ENCODE measurements at regions not wholly inside any gene's neighbourhood (a gene's known extent, or its start where the extent isn't known, plus 50 kb on each side); places are given as distances from the start of the nearest gene placed in this dataset.
"Not testable (repeated sequence)": the region's sequence is repeated elsewhere in the genome, so short reads cannot be mapped to it uniquely, and the experiment has no call there.

- no peak for DNase-seq
Observed at GRCh38 chr11:33455867-33456463, 198.8 kb downstream of the HIPK3 start.

DNA sequence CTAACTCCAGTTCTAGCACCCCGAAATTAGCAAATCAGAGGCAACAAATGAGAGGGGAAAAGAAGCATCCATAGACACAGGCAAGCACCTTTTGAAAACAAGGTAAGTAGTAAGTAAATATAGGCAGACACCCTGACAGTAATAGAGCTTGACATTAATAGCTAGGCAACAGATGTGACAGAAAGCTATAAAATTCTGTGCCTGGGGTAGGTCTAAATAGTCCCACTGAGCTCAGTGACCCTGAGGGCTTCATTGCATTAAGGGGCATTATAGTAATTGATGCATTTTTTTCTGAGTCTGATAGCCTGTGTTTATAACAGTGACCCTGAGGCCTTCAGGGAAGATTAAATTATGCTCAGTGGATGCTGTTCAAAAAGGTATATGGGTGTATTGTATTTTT lies 197.1 kb downstream of the HIPK3 start:
- peak; percentile 49 to 69 for DNase-seq

- no peak for DNase-seq
Observed at GRCh38 chr11:33452836-33453624, 195.8 kb downstream of the HIPK3 start.

GRCh38 chr11:33451364-33451763 lies 194.2 kb downstream of the HIPK3 start:
- DNase-seq, result no peak

GRCh38 chr11:33449798-33450197 lies 192.6 kb downstream of the HIPK3 start:
- no peak for DNase-seq

DNA sequence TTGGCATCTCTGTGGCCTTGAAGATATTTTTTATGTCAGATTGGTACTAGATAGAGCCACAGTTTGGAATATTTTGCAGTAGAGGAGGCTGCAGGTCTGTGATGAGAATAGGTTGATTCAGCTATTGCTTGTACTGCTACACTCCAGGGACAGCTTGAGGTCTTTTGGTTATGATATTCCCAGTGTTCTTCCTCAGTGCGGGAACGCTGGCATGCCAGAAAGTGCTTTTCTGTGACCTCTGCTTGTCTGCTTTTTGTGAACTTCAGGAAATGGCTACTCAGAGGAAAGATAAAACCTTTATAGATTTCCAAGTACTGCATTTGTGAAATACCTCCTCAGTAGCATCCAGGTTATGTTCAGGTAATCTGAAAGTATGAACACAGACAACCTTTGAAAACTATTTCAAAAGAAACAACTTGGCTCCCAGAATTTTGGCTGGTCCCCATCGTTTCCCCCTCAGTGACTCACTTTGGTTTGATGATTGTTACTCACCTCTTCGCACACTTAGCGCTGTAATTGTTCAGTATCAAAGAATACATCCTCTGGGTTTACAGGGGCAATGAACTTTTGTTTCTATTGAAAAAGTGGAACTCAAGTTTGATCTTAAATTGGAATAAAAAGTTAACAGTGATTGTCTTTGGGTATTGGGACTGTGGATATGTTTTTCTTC lies 191.4 kb downstream of the HIPK3 start:
- DNase-seq, result no peak

- DNase-seq, result no peak
Observed at GRCh38 chr11:33445761-33446161, 188.6 kb downstream of the HIPK3 start.

DNA sequence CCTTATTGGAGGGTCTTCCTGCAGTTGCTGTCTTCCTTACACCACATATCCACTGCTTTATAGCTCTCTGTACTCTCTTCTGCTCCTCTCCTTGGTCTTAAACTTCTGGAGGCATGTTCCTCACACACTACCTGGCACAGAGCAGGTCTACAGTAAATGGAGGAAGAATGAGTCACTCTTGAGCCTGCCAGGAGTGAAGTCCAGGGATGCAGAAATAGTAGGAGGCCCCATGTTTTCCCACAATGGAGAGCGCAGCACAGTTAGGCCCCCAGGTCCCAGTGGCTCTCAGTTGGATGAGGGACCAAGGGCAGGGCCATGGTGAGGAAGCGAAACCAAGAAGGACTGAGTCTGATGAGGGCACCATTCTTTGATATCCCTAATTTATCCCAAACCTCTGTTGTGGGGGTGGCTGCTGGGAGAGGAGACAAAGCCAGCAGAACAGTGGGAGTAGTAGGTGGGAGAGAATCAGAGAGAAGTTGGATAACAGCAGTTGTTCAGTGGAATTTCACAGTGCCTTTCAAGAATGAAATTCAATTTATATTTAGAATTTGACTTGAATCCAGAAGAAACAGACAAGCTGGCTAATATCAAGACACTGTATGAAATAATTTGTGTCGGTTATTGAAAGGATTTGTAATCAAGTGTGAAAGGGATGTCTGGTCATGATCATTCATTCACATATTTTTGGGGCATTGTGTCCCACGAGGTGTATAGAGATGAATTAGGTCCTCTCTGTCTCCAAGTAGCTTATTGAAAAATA lies 187.8 kb downstream of the HIPK3 start:
- DNase-seq, result no peak

- no peak for DNase-seq
Observed at GRCh38 chr11:33443684-33444083, 186.5 kb downstream of the HIPK3 start.

DNA sequence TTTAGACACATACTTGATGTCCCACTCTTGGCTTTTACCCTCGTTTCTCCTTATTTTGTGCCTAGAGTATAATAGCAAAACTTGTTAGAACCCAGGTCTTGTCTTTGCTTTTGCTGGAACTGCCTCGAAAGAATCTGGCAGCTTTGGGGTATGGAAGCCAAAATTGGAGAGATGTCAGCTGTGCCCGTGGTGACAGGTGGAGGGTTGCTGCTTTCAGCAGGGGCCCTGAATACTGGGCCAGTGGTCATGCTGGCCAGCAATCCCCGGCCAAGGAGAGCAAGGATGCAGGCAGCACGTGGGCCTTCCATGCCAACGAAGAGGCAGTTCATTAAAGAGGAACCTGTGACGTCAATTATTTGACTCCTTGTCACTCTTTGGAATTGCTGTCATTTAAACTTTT lies 181.1 kb downstream of the HIPK3 start:
- no peak for DNase-seq

- no peak for DNase-seq
Observed at GRCh38 chr11:33437529-33437928, 180.3 kb downstream of the HIPK3 start.

DNA sequence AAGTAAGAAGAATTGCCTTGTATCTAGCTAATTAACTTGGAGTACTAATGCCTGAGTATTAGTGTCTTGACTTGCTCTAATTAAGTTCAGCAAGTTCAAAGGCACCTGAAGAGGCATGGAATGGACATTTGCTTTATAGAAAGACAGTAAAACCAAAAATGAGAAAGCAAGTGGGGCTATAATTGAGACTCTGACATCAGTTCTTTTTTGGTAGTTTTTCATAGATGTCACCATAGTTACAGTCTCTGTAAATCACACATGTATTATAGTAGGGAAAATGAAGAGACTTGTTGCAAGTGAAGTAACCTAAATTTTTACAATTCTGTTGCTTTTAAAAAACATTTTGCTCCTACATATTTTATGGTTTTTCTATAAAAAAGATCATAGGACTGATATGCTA lies 178.0 kb downstream of the HIPK3 start:
- no peak for DNase-seq

DNA sequence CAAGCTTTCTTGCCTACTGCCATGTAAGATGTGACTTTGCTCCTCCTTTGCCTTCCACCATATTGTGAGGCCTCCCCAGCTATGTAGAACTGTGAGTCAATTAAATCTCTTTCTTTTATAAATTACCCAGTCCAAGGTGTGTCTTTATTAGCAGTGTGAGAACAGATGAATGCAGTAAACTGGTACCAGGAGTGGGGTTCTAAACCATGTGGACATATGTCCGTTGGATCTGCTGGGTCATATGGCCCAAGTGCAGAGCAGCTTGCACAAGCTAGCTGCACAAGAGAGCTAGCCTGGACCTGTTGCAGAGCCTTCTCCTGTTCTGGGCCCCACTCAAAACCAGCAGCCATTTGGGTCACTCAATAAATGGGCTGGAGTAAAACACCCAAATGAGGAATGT lies 177.1 kb downstream of the HIPK3 start:
- DNase-seq, result no peak

DNA sequence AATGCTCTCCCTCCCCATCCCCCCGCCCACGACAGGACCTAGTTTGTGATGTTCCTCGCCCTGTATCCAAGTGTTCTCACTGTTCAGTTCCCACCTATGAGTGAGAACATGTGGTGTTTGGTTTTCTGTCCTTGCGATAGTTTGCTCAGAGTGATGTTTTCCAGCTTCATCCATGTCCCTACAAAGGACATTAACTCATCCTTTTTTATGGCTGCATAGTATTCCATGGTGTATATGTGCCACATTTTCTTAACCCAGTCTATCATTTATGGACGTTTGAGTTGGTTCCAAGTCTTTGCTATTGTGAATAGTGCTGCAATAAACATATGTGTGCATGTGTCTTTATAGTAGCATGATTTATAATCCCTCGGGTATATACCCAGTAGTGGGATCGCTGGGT lies 171.3 kb downstream of the HIPK3 start:
- DNase-seq, result not testable (repeated sequence)

GRCh38 chr11:33420959-33421566 lies 163.9 kb downstream of the HIPK3 start:
- DNase-seq, result no peak

- DNase-seq, result no peak
Observed at GRCh38 chr11:33419924-33420323, 162.7 kb downstream of the HIPK3 start.

DNA sequence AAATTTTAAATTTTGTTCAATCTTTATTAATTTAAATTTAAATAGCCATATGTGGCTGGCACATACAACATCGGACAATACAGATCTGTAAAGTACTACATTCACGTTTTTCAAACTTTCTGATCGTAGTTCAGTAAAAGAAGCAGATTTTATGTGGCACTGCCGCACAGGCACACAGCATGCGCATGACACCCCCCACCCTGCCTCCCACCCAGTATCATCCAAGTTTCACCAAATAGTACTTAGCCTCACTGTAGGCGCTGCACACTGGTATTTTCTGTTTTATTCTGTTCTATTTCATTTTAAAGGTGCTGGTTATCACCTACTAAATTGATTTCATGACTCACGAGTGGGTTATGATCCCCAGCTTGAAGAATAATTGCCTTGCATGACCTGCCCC lies 159.9 kb downstream of the HIPK3 start:
- no peak for DNase-seq

DNA sequence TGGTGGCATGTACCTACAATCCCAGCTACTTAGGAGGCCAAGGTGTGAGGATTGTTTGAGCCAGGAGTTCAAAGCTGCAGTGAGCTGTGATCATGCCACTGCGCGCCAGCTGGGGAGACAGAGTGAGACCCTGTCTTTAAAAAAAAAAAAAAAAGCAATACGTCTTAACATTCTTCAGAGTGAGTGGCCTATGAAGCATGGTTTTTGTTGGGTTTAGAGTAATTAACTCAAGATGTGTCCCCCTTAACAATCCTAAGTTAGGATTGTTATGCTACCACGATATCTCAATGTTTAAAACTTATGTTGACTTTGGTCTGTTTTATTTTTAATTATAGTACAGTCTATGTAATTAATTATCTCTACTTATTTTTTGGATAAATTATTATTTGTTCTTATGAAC lies 156.1 kb downstream of the HIPK3 start:
- no peak for DNase-seq

DNA sequence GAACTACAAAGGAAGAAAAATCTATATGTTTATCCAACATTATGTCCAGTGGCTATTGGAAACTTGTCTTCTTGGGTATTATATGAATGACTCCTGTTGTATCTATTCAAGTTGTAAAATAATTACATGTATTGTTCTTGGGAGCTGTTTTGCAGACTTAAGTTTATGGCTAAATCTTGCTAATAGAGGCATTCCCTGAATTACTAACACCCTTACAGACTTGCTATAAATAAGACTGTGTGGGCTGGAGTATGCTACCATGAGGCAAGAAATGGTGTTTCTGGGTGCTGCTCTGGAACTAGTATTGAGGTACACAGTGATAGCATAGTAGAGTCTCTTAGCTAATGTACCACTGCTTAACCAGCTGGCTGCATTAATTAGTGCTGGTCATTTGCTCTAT lies 155.1 kb downstream of the HIPK3 start:
- DNase-seq, result no peak

GRCh38 chr11:33411751-33412150 lies 154.6 kb downstream of the HIPK3 start:
- no peak for DNase-seq

DNA sequence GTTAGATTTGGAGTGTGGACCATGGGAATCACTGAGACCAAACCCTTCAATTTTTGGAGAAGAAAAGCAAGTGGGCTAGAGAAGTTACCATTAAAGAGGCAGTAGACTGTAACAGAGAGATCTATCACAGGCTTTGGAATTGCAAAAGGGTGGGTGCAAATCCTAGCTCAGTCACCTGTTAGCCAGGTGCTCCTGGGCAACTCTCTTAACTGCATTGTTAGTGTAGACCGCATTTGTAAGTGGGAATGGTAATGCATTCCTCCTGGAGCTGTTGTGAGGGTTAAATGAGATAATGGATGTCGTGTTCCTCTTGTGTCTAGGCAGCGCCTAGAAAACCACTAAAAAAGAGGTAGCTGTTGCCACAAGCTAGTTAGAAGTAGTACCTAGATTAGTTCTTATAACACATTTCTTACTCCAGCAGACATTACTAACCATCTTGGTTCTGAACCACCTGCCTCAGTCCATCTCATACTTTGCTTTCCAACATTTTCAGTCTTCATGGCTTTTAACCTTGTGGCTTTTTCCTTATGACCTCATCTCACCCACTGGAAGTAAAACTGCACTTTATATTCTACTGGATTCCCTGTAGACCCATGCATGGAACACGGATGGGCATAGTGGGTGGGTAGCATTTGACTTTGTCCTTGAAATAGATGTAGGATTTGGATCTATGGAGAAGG lies 153.0 kb downstream of the HIPK3 start:
- DNase-seq, result no peak

All from NCI-H1930 (cell line).